Lower leg skin (tissue), 3 donors: ENCODE measurements at regions not wholly inside any gene's neighbourhood (a gene's known extent, or its start where the extent isn't known, plus 50 kb on each side); places are given as distances from the start of the nearest gene placed in this dataset.
"Not testable (repeated sequence)": the region's sequence is repeated elsewhere in the genome, so short reads cannot be mapped to it uniquely, and the experiment has no call there.

ENCODE experiments used
- POLR2A ChIP-seq, 2 donors: fragments of 450-650 bp; IDR thresholded peaks; one replicate each; pipeline ENCODE4 v1.6.1; 2016 to 2017; ENCODE audit warnings: antibody characterized with exemption in 2 of 2, mild to moderate bottlenecking in 1 of 2, moderate library complexity in 1 of 2
- TF ChIP-seq, protein P1 (sequence below), 3 donors: fragments of 450-650 bp; IDR thresholded peaks; one replicate each; pipeline ENCODE4 v1.5.1; 2016; ENCODE audit warnings: antibody characterized with exemption in 3 of 3, mild to moderate bottlenecking in 3 of 3, moderate library complexity in 2 of 3

GRCh38 chr13:55053891-55054550 lies 2025.4 kb downstream of the OLFM4 start:
- TF ChIP-seq POLR2A (IDR thresholded peaks at IDR 0.05): not testable (repeated sequence)
- TF ChIP-seq, protein P1, sequence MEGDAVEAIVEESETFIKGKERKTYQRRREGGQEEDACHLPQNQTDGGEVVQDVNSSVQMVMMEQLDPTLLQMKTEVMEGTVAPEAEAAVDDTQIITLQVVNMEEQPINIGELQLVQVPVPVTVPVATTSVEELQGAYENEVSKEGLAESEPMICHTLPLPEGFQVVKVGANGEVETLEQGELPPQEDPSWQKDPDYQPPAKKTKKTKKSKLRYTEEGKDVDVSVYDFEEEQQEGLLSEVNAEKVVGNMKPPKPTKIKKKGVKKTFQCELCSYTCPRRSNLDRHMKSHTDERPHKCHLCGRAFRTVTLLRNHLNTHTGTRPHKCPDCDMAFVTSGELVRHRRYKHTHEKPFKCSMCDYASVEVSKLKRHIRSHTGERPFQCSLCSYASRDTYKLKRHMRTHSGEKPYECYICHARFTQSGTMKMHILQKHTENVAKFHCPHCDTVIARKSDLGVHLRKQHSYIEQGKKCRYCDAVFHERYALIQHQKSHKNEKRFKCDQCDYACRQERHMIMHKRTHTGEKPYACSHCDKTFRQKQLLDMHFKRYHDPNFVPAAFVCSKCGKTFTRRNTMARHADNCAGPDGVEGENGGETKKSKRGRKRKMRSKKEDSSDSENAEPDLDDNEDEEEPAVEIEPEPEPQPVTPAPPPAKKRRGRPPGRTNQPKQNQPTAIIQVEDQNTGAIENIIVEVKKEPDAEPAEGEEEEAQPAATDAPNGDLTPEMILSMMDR (IDR thresholded peaks at IDR 0.05): not testable (repeated sequence)
